Dermis blood vessel endothelial cell (primary cell): ENCODE measurements at regions not wholly inside any gene's neighbourhood (a gene's known extent, or its start where the extent isn't known, plus 50 kb on each side); places are given as distances from the start of the nearest gene placed in this dataset.

Experiments
- DNase-seq: peaks from one replicate; pipeline ENCODE4 v3.0.0; 2010

DNA sequence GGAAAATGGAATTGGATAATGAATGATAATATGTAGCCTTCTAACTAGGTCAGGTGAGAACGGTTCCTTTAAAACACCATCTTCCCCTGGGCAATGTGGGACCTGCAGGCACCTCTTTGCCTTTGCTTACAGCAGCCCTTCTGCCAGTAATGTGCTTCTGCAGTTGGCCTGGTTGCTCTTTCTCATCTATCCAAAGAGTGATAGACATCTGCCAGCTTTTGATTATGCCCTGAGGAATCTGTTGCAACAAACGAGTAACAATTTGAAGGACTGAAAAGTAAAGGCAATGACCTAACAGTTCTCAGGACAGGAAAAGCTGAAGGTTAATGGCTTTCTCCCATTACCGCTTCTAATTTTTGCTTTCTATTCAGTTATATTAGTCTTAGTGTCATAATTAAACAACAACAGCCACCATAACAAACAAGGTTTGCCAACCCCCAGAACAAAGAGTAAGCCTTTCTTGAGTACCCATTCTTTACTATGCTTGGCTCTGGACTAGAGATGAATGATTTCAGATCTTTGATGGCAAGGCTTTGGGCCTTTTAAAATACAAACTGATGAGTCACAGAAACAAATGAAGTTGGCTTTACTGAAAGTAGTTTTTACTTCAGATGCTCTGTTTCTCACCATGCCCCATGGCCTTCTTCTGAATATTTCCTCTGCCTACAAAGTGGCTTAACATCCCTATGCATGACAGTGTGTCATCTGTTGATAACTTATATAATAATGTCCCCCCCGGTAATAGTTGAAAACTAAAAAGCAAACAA, 76.1 kb upstream of the KRR1 start:
- no peak for DNase-seq

DNA sequence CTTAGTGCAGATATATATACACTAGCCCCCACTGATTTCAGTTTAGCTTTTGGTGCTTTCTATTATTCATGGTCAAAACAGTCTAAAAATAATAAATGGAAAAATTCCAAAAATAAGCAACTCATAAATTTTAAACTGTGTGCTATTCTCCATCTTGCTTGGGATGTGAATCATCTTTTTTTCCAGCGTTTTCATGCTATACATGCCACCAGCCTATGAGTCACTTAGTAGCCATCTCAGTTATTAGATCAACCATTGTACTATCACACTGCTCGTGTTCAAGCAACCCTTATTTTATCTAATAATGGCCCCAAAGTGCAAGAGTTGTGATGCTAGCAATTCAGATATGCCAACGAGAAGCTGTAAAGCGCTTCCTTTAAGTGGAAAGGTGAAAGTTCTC, 73.9 kb upstream of the KRR1 start:
- peak; percentile 79 for DNase-seq

DNA sequence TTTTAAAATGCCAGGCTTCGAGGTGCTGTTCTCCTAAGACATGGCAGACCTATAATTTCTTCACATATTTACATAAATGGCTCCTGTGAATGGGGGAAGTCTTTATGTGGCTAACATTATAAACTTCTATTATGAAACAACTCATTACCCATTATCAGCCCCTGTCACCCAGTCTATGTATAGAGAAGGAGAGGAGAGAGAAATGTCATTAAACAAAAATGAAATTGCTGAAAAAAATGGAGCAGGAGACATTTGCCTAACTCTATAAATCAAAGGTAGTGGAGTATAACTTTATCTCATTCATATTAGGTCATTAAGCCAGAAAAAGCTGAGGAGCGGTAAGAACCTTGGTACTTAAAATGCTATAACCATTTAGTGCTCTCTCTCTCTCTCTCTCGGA, 71.9 kb upstream of the KRR1 start:
- no peak for DNase-seq

DNA sequence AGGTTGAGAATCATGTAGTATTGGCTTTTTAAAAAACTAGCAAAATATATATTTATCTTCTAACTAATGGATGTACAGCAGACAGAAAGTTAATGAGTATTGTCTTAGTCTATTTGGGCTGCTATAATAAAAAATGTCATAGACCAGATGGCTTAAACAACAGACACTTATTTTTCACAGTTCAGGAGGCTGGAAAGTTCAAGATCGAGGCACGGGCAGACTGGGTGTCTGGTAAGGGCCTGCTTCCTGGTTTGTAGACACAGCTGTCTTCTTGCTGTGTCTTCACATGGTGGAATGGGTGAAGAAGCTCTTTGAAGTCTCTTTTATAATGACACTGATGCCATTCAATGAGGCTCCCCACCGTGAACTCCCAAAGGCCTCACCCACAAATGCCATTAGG, 70.1 kb upstream of the KRR1 start:
- DNase-seq = no peak

DNA sequence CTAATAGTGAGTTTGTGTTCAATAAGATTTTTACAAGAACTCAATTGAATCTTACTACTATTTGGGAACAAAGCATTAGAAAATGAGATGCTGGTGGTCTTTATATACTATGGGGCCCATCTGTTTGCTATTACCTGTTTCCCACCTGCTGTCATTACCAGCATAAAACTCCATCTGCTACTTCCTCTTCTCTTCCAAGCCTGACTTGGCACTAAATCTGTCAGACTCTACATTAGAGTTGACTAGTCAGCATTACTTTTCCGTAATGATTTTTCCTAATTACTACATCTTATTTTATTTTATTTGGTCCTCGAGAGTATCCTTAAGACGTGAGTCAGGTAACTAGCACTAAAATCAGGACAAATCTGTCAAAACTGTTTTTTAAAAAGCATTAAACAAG, 68.1 kb upstream of the KRR1 start:
- no peak for DNase-seq

DNA sequence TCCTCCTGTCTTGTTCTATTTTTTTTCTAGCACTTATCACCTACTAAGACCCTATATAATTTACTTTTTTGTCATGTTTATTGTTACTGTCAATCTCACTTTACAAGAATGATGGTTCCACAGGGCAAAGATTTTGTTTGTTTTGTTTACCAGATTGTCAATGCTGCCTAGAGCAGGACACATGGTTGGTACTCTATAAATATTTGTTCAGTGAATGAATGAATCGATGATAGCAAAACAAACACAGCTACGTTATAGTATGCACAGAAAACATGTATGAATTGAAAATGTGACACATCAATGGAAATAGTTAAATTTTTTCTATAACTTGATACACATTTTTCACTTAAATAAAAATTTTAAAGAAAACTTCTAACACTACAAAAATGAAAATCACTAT, 67.1 kb upstream of the KRR1 start:
- DNase-seq = no peak

DNA sequence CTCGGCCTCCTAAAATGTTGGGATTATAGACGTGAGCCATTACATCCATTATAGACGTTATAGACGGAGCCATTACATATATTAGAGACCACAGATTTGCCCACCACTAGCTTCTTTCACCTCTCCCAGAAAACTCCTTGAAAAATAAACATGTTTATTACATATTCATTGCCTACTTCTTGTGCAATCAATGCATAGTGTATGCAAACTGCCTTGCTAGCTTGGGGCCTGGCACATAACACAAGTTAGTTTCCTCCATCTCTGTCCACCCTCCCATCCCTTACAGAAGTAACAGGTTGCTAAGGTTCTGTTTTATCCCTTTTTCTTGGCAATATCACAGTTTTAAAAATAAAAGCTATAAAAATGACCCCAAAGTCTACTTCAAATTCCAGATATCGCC, 66.4 kb upstream of the KRR1 start:
- DNase-seq = no peak

DNA sequence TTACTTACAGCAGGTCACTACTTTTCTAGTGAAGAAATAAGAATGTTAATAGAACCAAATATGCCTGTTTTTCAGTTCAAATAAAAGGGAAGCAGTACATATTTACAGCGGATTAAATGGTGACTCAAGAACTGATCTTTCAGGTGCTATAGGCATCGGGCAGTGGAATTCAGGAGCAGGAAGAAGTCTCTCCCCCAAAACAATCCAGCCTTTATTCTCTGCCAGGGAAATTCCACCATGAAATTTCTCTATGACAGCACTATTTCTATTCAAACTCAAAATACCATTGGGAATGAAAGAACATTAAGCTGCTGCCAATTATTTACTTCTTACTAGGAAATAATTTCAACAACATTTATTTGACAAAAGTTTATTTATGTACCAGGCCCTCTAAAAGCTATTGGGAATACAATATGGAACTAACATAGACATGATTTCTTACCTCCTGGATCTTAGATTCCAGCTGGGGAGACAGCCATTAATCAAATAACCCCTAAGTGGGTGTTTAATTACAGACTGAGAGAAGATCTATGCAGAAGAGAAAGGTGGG, 60.3 kb upstream of the KRR1 start:
- peak; percentile 63 for DNase-seq

DNA sequence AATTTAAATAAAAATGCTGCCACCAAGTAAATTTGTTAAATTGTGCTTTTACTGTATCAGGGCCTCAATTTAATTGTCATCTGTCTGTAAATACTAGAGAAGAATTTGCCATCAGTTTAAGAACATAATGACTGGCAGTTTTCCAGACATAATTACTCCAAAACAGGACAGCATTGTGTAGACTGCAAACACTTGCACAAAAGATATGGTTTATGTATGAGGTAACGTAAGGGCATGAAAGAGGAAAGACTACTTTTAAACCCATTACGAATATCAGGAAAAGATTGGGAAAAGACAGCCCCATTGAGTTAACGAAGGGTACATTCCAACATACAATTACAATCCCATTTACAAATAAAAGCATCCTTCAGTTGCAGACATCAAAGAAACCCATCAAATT, 59.8 kb upstream of the KRR1 start:
- peak; percentile 92 for DNase-seq

DNA sequence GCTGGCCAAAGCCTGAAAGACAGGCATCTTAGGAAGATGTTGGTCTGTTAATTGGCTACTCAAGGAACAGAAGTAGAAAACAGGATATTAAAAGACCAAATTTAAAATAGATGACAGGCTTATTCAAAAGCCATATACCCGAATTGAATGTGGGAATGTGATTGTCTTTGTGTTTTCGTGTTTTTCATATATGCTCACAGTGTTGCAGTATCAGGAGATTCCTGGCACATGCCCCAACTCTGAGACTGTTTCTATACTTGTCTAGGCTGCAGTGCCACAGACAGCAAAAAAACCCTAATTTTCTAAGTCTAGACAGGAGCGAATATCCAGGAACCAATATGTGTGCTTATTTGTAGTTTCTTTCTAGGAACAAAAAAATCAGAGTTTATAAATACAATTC, 57.4 kb upstream of the KRR1 start:
- no peak for DNase-seq

DNA sequence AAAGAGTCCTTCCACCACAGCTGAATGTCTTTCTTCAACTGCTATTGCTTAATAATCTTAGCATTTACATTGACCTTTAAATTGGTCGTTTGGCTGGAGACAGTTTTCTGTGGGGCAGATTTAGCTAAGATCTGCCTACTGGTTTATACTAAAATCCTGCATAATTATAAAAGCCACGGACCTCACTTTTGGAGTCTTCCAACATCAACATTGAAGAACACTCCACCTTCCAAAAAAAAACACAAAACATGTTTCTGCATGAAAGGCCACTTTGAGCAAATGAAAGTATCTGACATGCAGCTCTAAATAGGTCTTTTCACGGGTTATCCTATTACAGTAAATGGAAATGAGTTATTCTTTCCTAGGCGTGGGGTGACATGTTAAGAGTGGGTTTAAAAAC, 57.0 kb upstream of the KRR1 start:
- DNase-seq = no peak

DNA sequence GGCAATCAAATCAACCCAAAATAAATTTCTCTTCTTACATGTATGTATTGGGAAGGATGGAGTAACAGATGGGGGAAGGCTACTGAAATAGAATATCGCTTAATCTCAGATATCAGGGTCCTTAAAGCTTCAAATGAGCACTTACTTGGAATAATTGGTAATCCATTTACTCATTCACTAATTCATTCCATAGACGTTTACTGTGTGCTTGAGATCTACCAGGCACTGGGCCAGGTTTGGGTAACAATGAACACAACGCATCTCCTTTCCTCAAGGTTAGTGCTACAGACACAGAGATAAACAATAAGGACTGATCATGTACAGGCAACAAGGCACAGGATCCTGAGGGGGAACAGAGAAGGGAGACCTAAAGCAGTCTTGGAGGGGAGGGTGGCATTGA, 54.4 kb upstream of the KRR1 start:
- DNase-seq = no peak

DNA sequence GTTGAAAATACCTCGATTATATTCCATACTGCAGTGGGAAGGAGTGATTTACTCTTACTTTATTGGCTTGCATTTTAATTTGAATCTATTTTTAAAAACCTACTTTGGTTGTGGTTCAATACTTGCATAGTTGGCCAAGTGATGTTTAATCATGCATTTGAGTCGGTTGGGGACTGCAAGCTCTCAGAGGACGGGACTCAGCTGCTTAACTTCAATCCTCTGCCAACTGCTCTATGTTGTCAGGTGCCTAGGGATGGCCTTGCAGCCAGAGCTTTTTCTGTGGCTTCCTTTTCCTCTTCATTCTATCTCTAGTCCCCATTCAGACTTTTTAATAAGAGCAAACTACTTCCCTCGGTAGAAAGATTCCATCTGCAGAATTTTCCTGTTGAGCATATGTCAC, 53.4 kb upstream of the KRR1 start:
- no peak for DNase-seq

DNA sequence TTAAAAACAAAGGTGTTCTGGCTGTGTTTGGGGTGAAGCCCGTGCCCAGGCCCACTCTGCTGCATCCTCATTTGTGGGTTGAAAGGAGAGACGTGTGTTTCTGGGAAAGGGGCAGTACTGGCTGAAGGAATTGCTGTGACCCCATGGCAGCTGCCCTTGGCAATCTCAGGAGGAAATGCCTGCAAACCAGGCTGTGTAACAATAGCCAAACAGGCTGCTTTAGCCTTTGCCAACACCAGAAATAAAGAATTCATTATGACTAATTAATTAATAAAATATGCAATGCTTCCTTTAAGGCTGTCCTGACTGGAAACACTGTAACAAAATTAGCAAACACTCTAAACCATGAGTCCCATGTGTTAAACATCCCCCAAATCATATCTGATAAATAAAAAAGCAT, 53.0 kb upstream of the KRR1 start:
- peak; percentile 88 for DNase-seq

DNA sequence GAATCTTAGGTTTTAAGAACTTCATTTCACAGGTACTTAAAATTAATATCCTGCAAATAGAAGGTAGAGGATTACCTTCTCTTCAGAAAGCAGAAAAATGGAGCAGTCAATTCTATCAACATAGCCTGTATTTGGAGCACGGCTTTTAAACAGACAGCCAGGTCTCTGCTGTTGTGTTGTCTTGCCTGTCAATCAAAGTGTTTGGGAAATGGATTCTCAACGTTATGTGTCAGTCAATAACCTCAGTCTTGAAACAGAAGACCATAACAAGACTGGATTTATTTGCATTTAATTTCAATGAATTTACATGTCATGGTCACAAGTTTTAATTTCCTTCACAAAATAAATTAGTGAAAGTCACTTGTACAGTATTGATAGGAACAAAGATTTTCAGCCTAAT, 51.9 kb upstream of the KRR1 start:
- DNase-seq = no peak

DNA sequence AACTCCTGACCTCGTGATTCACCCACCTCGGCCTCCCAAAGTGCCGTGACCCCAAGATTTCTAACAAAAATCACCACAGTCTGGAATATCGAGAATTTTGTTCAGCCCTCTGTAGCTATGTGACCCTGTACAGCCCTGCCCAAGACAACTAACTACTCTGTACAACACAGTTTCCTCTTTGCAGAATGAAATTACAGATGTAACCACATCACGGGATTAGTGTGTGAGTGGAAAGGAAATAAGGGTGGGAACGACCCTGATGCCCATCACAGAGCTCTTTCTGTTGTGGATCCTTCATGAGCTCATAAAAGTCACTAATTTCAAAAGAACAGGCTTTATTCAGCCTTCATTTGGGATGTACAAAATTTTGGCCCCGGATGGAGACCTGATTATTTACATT, 50.5 kb upstream of the KRR1 start:
- peak; percentile 27 for DNase-seq
